Trophoblast cell (in vitro differentiated cells and primary cell): ENCODE measurements at regions not wholly inside any gene's neighbourhood (a gene's known extent, or its start where the extent isn't known, plus 50 kb on each side); places are given as distances from the start of the nearest gene placed in this dataset.
A peak's percentile ranks its signal among the peaks of the same experiment; 100 is the strongest.

Experiments used
- DNase-seq, 2 donors: peaks; one replicate each; pipeline ENCODE4 v3.0.0-alpha.2; 2016
- H2AFZ ChIP-seq: 2 replicates; pipeline ENCODE4 v1.6.1; 2013; ENCODE audit warnings: low read length, moderate library complexity, mild to moderate bottlenecking; ENCODE audit not compliant: insufficient read depth, poor library complexity
- H2AK5ac ChIP-seq: 2 replicates; pipeline ENCODE4 v1.6.1; 2013; ENCODE audit warnings: mild to moderate bottlenecking, low read length
- H2BK120ac ChIP-seq: 2 replicates; pipeline ENCODE4 v1.6.1; 2013; ENCODE audit warnings: low read length, mild to moderate bottlenecking, moderate library complexity; ENCODE audit not compliant: insufficient read depth, poor library complexity
- H2BK12ac ChIP-seq: 2 replicates; pipeline ENCODE4 v1.6.1; 2013; ENCODE audit warnings: mild to moderate bottlenecking, low read length, moderate library complexity
- H2BK5ac ChIP-seq: 2 replicates; pipeline ENCODE4 v1.6.1; 2013; ENCODE audit warnings: low read length, low read depth, moderate library complexity, mild to moderate bottlenecking; ENCODE audit not compliant: poor library complexity
- H3K14ac ChIP-seq: 2 replicates; pipeline ENCODE4 v1.6.1; 2013; ENCODE audit warnings: mild to moderate bottlenecking, low read length
- H3K18ac ChIP-seq: 2 replicates; pipeline ENCODE4 v1.6.1; 2013; ENCODE audit warnings: mild to moderate bottlenecking, low read length
- H3K23ac ChIP-seq: 2 replicates; pipeline ENCODE4 v1.6.1; 2013; ENCODE audit warnings: low read length
- H3K27ac ChIP-seq: 2 replicates; pipeline ENCODE4 v1.5.1; 2013; ENCODE audit warnings: low read depth, mild to moderate bottlenecking, inconsistent platforms, low read length, moderate library complexity
- H3K27me3 ChIP-seq: 2 replicates; pipeline ENCODE4 v1.6.1; 2013; ENCODE audit warnings: inconsistent platforms, mild to moderate bottlenecking, low read length, moderate library complexity; ENCODE audit not compliant: insufficient read depth
- H3K36me3 ChIP-seq, 2 experiments: 1 replicate in 1 of 2; 2 replicates in 1 of 2; pipeline ENCODE4 v1.6.1; 2013; ENCODE audit warnings: low read length in 2 of 2, mild to moderate bottlenecking in 2 of 2, moderate library complexity in 1 of 2; ENCODE audit not compliant: insufficient read depth in 2 of 2, control insufficient read depth in 1 of 2
- H3K4ac ChIP-seq: 2 replicates; pipeline ENCODE4 v1.6.1; 2013; ENCODE audit warnings: low read depth, mild to moderate bottlenecking, low read length, moderate library complexity
- H3K4me1 ChIP-seq, 2 experiments: 1 replicate in 1 of 2; 2 replicates in 1 of 2; pipeline ENCODE4 v1.6.1; 2013; ENCODE audit warnings: low read length in 2 of 2, mild to moderate bottlenecking in 2 of 2, moderate library complexity in 1 of 2; ENCODE audit not compliant: insufficient read depth in 2 of 2, control insufficient read depth in 1 of 2
- H3K4me2 ChIP-seq: 2 replicates; pipeline ENCODE4 v1.6.1; 2013; ENCODE audit warnings: inconsistent platforms, mild to moderate bottlenecking, low read length, moderate library complexity
- H3K4me3 ChIP-seq: 2 replicates; pipeline ENCODE4 v1.5.1; 2013; ENCODE audit warnings: mild to moderate bottlenecking, low read depth, low read length, inconsistent platforms
- H3K79me1 ChIP-seq: one replicate; pipeline ENCODE4 v1.6.1; 2013; ENCODE audit warnings: low read length
- H3K79me2 ChIP-seq: 2 replicates; pipeline ENCODE4 v1.6.1; 2013; ENCODE audit warnings: low read length, mild to moderate bottlenecking; ENCODE audit not compliant: control insufficient read depth, insufficient read depth, poor library complexity
- H3K9ac ChIP-seq: 2 replicates; pipeline ENCODE4 v1.6.1; 2013; ENCODE audit warnings: mild to moderate bottlenecking, low read length
- H3K9me3 ChIP-seq: 2 replicates; pipeline ENCODE4 v1.6.1; 2013; ENCODE audit warnings: low read depth, mild to moderate bottlenecking, control low read depth, inconsistent platforms, low read length; ENCODE audit not compliant: insufficient read depth
- H4K12ac ChIP-seq: 2 replicates; pipeline ENCODE4 v1.6.1; 2013; ENCODE audit warnings: low read depth, mild to moderate bottlenecking, low read length, moderate library complexity
- H4K8ac ChIP-seq: 2 replicates; pipeline ENCODE4 v1.6.1; 2013; ENCODE audit warnings: low read depth, mild to moderate bottlenecking, low read length, moderate library complexity
- H4K91ac ChIP-seq: one replicate; pipeline ENCODE4 v1.6.1; 2013; ENCODE audit warnings: low read depth, mild to moderate bottlenecking, low read length, moderate library complexity
- WGBS: extraction: QIAGEN DNeasy Blood & Tissue Kit; methylation state at CpG from one replicate; pipeline ENCODE4 v1.1.7; 2013; ENCODE audit warnings: missing lambda C conversion rate; ENCODE audit not compliant: insufficient read length, insufficient coverage; ENCODE audit errors: extremely low coverage; 5-methylcytosine and 5-hydroxymethylcytosine counted together

DNA sequence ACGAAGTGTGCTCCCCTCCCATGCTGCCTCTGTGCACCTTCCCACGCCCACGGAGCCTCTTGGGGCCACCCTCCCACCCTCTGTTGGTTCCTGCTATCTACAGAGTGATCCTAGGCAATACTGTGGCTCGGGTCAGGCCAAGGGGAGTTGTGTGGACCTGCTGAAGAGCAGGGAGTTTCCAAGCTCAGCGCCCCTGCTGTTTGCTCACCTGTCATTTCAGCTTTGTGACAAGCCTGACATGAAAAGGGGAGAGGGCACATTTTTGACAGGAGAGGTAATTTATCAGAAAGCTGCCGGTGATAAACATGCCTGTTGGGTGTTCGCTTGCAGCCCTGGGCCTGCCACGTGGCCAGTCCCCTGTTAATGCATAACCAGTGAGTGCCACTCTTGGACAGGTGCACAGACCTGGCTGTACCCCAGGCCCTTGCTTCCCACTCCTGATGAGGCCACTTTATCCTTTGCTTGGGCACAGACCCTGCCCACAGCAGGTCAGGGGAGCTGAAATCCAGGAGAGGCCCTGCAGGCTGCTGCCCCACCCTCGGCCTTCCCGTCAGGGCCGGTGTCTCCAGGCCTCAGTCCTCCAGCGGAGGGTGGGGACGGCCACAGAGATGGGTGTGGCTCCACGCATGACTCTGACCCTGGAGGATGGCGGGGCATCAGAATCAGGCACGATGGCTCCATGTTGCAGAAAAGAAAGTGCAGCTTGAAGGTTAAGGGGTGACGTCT, 201.5 kb upstream of the GPR12 start:
- H3K79me2 ChIP-seq, result no peaks in the 10 kb centered on the region
- H3K4me1 ChIP-seq, result no peaks in the 10 kb centered on the region
- peaks cover 2% of the 10 kb centered on the region for H3K9me3 ChIP-seq
- no peak overlapping the region for H3K4me3 ChIP-seq
- no peak overlapping the region for H4K8ac ChIP-seq
- no peak overlapping the region for H3K18ac ChIP-seq
- H2AK5ac ChIP-seq, result no peak overlapping the region
- no peak for DNase-seq
- no peak overlapping the region for H3K9ac ChIP-seq
- no peak overlapping the region for H3K23ac ChIP-seq
- no peak overlapping the region for H3K27ac ChIP-seq
- no peak overlapping the region for H2BK120ac ChIP-seq
- no peaks in the 10 kb centered on the region for H3K27me3 ChIP-seq
- H3K4ac ChIP-seq, result no peak overlapping the region
- no peak overlapping the region for H3K4me2 ChIP-seq
- no peak overlapping the region for H2BK5ac ChIP-seq
- WGBS, result no CpG with 5 or more reads among the region's 17 CpGs
- no peaks in the 10 kb centered on the region for H3K79me1 ChIP-seq
- H2BK12ac ChIP-seq, result no peak overlapping the region
- H3K14ac ChIP-seq, result no peak overlapping the region
- H2AFZ ChIP-seq, result no peak overlapping the region
- no peaks in the 10 kb centered on the region for H3K36me3 ChIP-seq
- H4K91ac ChIP-seq, result no peak overlapping the region
- no peak overlapping the region for H4K12ac ChIP-seq

DNA sequence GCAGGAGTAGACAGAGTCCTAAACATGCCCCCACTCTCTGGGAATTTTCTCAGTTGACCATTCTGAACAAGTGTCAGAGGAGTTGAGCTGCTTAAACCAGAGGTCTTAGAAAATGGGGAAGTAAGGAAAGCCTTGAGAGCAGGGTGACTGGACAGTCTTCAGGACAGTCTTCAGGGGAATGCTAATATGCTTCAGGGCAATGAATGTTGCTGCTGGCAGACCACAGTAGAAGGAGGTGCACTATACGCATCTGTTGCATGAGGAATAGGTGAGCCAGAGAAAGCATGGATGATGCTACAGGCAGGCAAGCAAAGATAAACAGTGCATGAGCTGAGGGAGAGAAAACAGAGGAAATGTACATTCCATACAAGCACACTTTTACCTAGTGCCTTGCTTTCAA, 196.6 kb upstream of the GPR12 start:
- no peak overlapping the region for H3K4ac ChIP-seq
- H2BK120ac ChIP-seq, result no peak overlapping the region
- H3K27ac ChIP-seq, result no peak overlapping the region
- H2BK12ac ChIP-seq, result no peak overlapping the region
- no peak overlapping the region for H3K18ac ChIP-seq
- H3K27me3 ChIP-seq, result no peaks in the 10 kb centered on the region
- no peak overlapping the region for H3K14ac ChIP-seq
- no CpG with 5 or more reads among the region's 1 CpG for WGBS
- no peaks in the 10 kb centered on the region for H3K4me1 ChIP-seq
- no peaks in the 10 kb centered on the region for H3K79me2 ChIP-seq
- no peak overlapping the region for H3K4me3 ChIP-seq
- H3K36me3 ChIP-seq, result no peaks in the 10 kb centered on the region
- H2BK5ac ChIP-seq, result no peak overlapping the region
- H3K4me2 ChIP-seq, result no peak overlapping the region
- H3K79me1 ChIP-seq, result no peaks in the 10 kb centered on the region
- peaks cover 4% of the 10 kb centered on the region for H3K9me3 ChIP-seq
- H2AFZ ChIP-seq, result no peak overlapping the region
- H2AK5ac ChIP-seq, result no peak overlapping the region
- no peak overlapping the region for H4K12ac ChIP-seq
- no peak overlapping the region for H4K91ac ChIP-seq
- H4K8ac ChIP-seq, result no peak overlapping the region
- peak; percentile 23 to 43 for DNase-seq
- H3K9ac ChIP-seq, result no peak overlapping the region
- H3K23ac ChIP-seq, result no peak overlapping the region

GRCh38 chr13:26956522-26957142, 196.0 kb upstream of the GPR12 start:
- H3K4me1 ChIP-seq, result no peaks in the 10 kb centered on the region
- no peak overlapping the region for H3K27ac ChIP-seq
- H2BK12ac ChIP-seq, result no peak overlapping the region
- no peak overlapping the region for H2BK120ac ChIP-seq
- no peak overlapping the region for H3K9ac ChIP-seq
- no peak overlapping the region for H2BK5ac ChIP-seq
- H3K4me3 ChIP-seq, result no peak overlapping the region
- no peak overlapping the region for H4K91ac ChIP-seq
- peaks cover 4% of the 10 kb centered on the region for H3K9me3 ChIP-seq
- no peak overlapping the region for H4K12ac ChIP-seq
- no peaks in the 10 kb centered on the region for H3K79me2 ChIP-seq
- H3K27me3 ChIP-seq, result no peaks in the 10 kb centered on the region
- H3K18ac ChIP-seq, result no peak overlapping the region
- H3K23ac ChIP-seq, result no peak overlapping the region
- no peak overlapping the region for H3K4ac ChIP-seq
- no peaks in the 10 kb centered on the region for H3K36me3 ChIP-seq
- no peak overlapping the region for H3K14ac ChIP-seq
- H4K8ac ChIP-seq, result no peak overlapping the region
- H2AK5ac ChIP-seq, result no peak overlapping the region
- H3K4me2 ChIP-seq, result no peak overlapping the region
- WGBS, result no CpG with 5 or more reads among the region's 10 CpGs
- H2AFZ ChIP-seq, result no peak overlapping the region
- no peaks in the 10 kb centered on the region for H3K79me1 ChIP-seq
- DNase-seq, result peak; percentile 53 to 85

GRCh38 chr13:26954976-26955375, 194.4 kb upstream of the GPR12 start:
- H2AK5ac ChIP-seq, result no peak overlapping the region
- no peaks in the 10 kb centered on the region for H3K4me1 ChIP-seq
- no peak overlapping the region for H2AFZ ChIP-seq
- H3K79me2 ChIP-seq, result no peaks in the 10 kb centered on the region
- H3K36me3 ChIP-seq, result no peaks in the 10 kb centered on the region
- H3K27ac ChIP-seq, result no peak overlapping the region
- no peaks in the 10 kb centered on the region for H3K27me3 ChIP-seq
- WGBS, result no CpG with 5 or more reads among the region's 4 CpGs
- no peak for DNase-seq
- H3K4ac ChIP-seq, result no peak overlapping the region
- H3K23ac ChIP-seq, result no peak overlapping the region
- no peaks in the 10 kb centered on the region for H3K79me1 ChIP-seq
- H3K4me2 ChIP-seq, result no peak overlapping the region
- H2BK5ac ChIP-seq, result no peak overlapping the region
- H4K8ac ChIP-seq, result no peak overlapping the region
- H4K91ac ChIP-seq, result no peak overlapping the region
- H3K14ac ChIP-seq, result no peak overlapping the region
- no peak overlapping the region for H3K9ac ChIP-seq
- H4K12ac ChIP-seq, result no peak overlapping the region
- no peak overlapping the region for H2BK120ac ChIP-seq
- no peak overlapping the region for H3K18ac ChIP-seq
- H2BK12ac ChIP-seq, result no peak overlapping the region
- peaks cover 2% of the 10 kb centered on the region for H3K9me3 ChIP-seq
- no peak overlapping the region for H3K4me3 ChIP-seq
